ENCODE measurements at regions not wholly inside any gene's neighbourhood (a gene's known extent, or its start where the extent isn't known, plus 50 kb on each side); places are given as distances from the start of the nearest gene placed in this dataset.
"Not testable (repeated sequence)": the region's sequence is repeated elsewhere in the genome, so short reads cannot be mapped to it uniquely, and the experiment has no call there.

GRCh38 chr12:131644917-131645316 lies 66.0 kb upstream of the SFSWAP start:
- H3K4me3 ChIP-seq (ENCODE audit: low read length); H3K27ac ChIP-seq (ENCODE audit: low read length); H3K36me3 ChIP-seq (ENCODE audit: insufficient read depth, low read depth, low read length); H3K9me3 ChIP-seq (ENCODE audit: insufficient read depth, low read depth, low read length); H3K27me3 ChIP-seq (ENCODE audit: insufficient read depth, low read length); H3K9ac ChIP-seq (ENCODE audit: low read depth, low read length): not testable (repeated sequence)
- H3K4me1 ChIP-seq (ENCODE audit: insufficient read depth, low read length): peaks cover 12% of the 10 kb centered on the region; the same call in 1 of the 2 replicates

- not testable (repeated sequence) for H3K36me3 ChIP-seq (ENCODE audit: insufficient read depth, low read depth, low read length); H3K27me3 ChIP-seq (ENCODE audit: insufficient read depth, low read length); H3K27ac ChIP-seq (ENCODE audit: low read length); H3K9ac ChIP-seq (ENCODE audit: low read depth, low read length); H3K9me3 ChIP-seq (ENCODE audit: insufficient read depth, low read depth, low read length); H3K4me3 ChIP-seq (ENCODE audit: low read length)
- peaks cover 12% of the 10 kb centered on the region; the same call in 1 of the 2 replicates for H3K4me1 ChIP-seq (ENCODE audit: insufficient read depth, low read length)
Measured at GRCh38 chr12:131645557-131645956, 65.3 kb upstream of the SFSWAP start.

GRCh38 chr12:131646444-131646843 lies 64.4 kb upstream of the SFSWAP start:
- not testable (repeated sequence) for H3K36me3 ChIP-seq (ENCODE audit: insufficient read depth, low read depth, low read length); H3K9me3 ChIP-seq (ENCODE audit: insufficient read depth, low read depth, low read length); H3K9ac ChIP-seq (ENCODE audit: low read depth, low read length); H3K4me3 ChIP-seq (ENCODE audit: low read length); H3K27ac ChIP-seq (ENCODE audit: low read length); H3K27me3 ChIP-seq (ENCODE audit: insufficient read depth, low read length)
- H3K4me1 ChIP-seq (ENCODE audit: insufficient read depth, low read length): peaks cover 12% of the 10 kb centered on the region; the same call in 1 of the 2 replicates

GRCh38 chr12:131647667-131648066 lies 63.2 kb upstream of the SFSWAP start:
- H3K27ac ChIP-seq (ENCODE audit: low read length): no peak overlapping the region
- H3K9me3 ChIP-seq (ENCODE audit: insufficient read depth, low read depth, low read length): no peaks in the 10 kb centered on the region
- peaks cover 12% of the 10 kb centered on the region; the same call in 1 of the 2 replicates for H3K4me1 ChIP-seq (ENCODE audit: insufficient read depth, low read length)
- no peak overlapping the region for H3K4me3 ChIP-seq (ENCODE audit: low read length)
- H3K9ac ChIP-seq (ENCODE audit: low read depth, low read length): no peak overlapping the region
- H3K27me3 ChIP-seq (ENCODE audit: insufficient read depth, low read length): no peaks in the 10 kb centered on the region
- no peaks in the 10 kb centered on the region for H3K36me3 ChIP-seq (ENCODE audit: insufficient read depth, low read depth, low read length)

- H3K4me3 ChIP-seq (ENCODE audit: low read length); H3K36me3 ChIP-seq (ENCODE audit: insufficient read depth, low read depth, low read length); H3K9ac ChIP-seq (ENCODE audit: low read depth, low read length); H3K9me3 ChIP-seq (ENCODE audit: insufficient read depth, low read depth, low read length); H3K27ac ChIP-seq (ENCODE audit: low read length); H3K27me3 ChIP-seq (ENCODE audit: insufficient read depth, low read length); H3K4me1 ChIP-seq (ENCODE audit: insufficient read depth, low read length): not testable (repeated sequence)
Measured at GRCh38 chr12:131655469-131656174, 55.3 kb upstream of the SFSWAP start.

- not testable (repeated sequence) for H3K27me3 ChIP-seq (ENCODE audit: insufficient read depth, low read length); H3K9me3 ChIP-seq (ENCODE audit: insufficient read depth, low read depth, low read length); H3K27ac ChIP-seq (ENCODE audit: low read length); H3K4me3 ChIP-seq (ENCODE audit: low read length); H3K9ac ChIP-seq (ENCODE audit: low read depth, low read length); H3K36me3 ChIP-seq (ENCODE audit: insufficient read depth, low read depth, low read length); H3K4me1 ChIP-seq (ENCODE audit: insufficient read depth, low read length)
Measured at GRCh38 chr12:131656796-131657195, 54.1 kb upstream of the SFSWAP start.

GRCh38 chr12:131658605-131659004 lies 52.3 kb upstream of the SFSWAP start:
- not testable (repeated sequence) for H3K9me3 ChIP-seq (ENCODE audit: insufficient read depth, low read depth, low read length); H3K36me3 ChIP-seq (ENCODE audit: insufficient read depth, low read depth, low read length)

GRCh38 chr12:131659484-131659883 lies 51.4 kb upstream of the SFSWAP start:
- not testable (repeated sequence) for H3K4me1 ChIP-seq (ENCODE audit: insufficient read depth, low read length); H3K9me3 ChIP-seq (ENCODE audit: insufficient read depth, low read depth, low read length); H3K27me3 ChIP-seq (ENCODE audit: insufficient read depth, low read length); H3K9ac ChIP-seq (ENCODE audit: low read depth, low read length); H3K36me3 ChIP-seq (ENCODE audit: insufficient read depth, low read depth, low read length); H3K27ac ChIP-seq (ENCODE audit: low read length); H3K4me3 ChIP-seq (ENCODE audit: low read length)

More at GRCh38 chr12:131658605-131659004, 52.3 kb upstream of the SFSWAP start:
- H3K27ac ChIP-seq (ENCODE audit: low read length); H3K9ac ChIP-seq (ENCODE audit: low read depth, low read length); H3K4me3 ChIP-seq (ENCODE audit: low read length); H3K4me1 ChIP-seq (ENCODE audit: insufficient read depth, low read length); H3K27me3 ChIP-seq (ENCODE audit: insufficient read depth, low read length): not testable (repeated sequence)

GRCh38 chr12:131659976-131660375 lies 50.9 kb upstream of the SFSWAP start:
- H3K27me3 ChIP-seq (ENCODE audit: insufficient read depth, low read length); H3K36me3 ChIP-seq (ENCODE audit: insufficient read depth, low read depth, low read length): not testable (repeated sequence)

GRCh38 chr12:131660401-131660800 lies 50.5 kb upstream of the SFSWAP start:
- not testable (repeated sequence) for H3K4me1 ChIP-seq (ENCODE audit: insufficient read depth, low read length); H3K27ac ChIP-seq (ENCODE audit: low read length); H3K27me3 ChIP-seq (ENCODE audit: insufficient read depth, low read length); H3K36me3 ChIP-seq (ENCODE audit: insufficient read depth, low read depth, low read length); H3K4me3 ChIP-seq (ENCODE audit: low read length); H3K9ac ChIP-seq (ENCODE audit: low read depth, low read length); H3K9me3 ChIP-seq (ENCODE audit: insufficient read depth, low read depth, low read length)

More at GRCh38 chr12:131659976-131660375, 50.9 kb upstream of the SFSWAP start:
- H3K4me1 ChIP-seq (ENCODE audit: insufficient read depth, low read length); H3K9me3 ChIP-seq (ENCODE audit: insufficient read depth, low read depth, low read length); H3K9ac ChIP-seq (ENCODE audit: low read depth, low read length); H3K27ac ChIP-seq (ENCODE audit: low read length); H3K4me3 ChIP-seq (ENCODE audit: low read length): not testable (repeated sequence)

Measured in iPS-20b (cell line).